Endothelial cell of umbilical vein (primary cell): ENCODE measurements at regions not wholly inside any gene's neighbourhood (a gene's known extent, or its start where the extent isn't known, plus 50 kb on each side); places are given as distances from the start of the nearest gene placed in this dataset.

Source experiments
- BruUV-seq: library from RNA; stranded (reverse); fragments of 400-500 nt; replicated peaks from 2 replicates; lab custom pipeline; 2021; lab: Mats Ljungman, UMichigan
- CTCF ChIA-PET: fragments of 300-600, 350-600 bp; sonication (Branson Sonifier 250); formaldehyde crosslinking; loops from one replicate; lab custom pipeline; 2021; ENCODE audit warnings: antibody characterized with exemption, inconsistent platforms; lab: Charles Lee
- POLR2A ChIA-PET: fragments of 300-600, 350-600 bp; sonication (Branson Sonifier 250); formaldehyde crosslinking; loops from one replicate; lab custom pipeline; 2021; ENCODE audit warnings: antibody characterized with exemption, inconsistent platforms; lab: Charles Lee
- DNase-seq: peaks from one replicate; pipeline ENCODE4 v3.0.0-alpha.2; 2011; ENCODE audit warnings: low read depth, low spot score
- FAIRE-seq: peaks from 2 replicates; lab custom pipeline; 2011; peaks lifted over from hg19 to GRCh38; lab: Jason Lieb, UNC
- H2AFZ ChIP-seq: 2 replicates; pipeline ENCODE4 v1.6.0; 2012; ENCODE audit warnings: low read depth, low read length, control low read depth, inconsistent platforms
- H3K27ac ChIP-seq: 2 replicates; pipeline ENCODE4 v1.5.1; 2011; ENCODE audit warnings: low read depth, mild to moderate bottlenecking, control low read depth, low read length, moderate library complexity; ENCODE audit not compliant: insufficient read depth
- H3K27me3 ChIP-seq, 2 experiments: 2 replicates each; pipeline versions ENCODE4 v1.6.0 to v1.6.1; 2011; ENCODE audit warnings: low read length in 2 of 2, mixed read lengths in 1 of 2; ENCODE audit not compliant: control insufficient read depth in 2 of 2, insufficient read depth in 2 of 2
- H3K36me3 ChIP-seq, 2 experiments: 2 replicates in 1 of 2; 3 replicates in 1 of 2; pipeline ENCODE4 v1.5.1; 2011; ENCODE audit warnings: low read length in 2 of 2, mild to moderate bottlenecking in 1 of 2, moderate library complexity in 1 of 2; ENCODE audit not compliant: control insufficient read depth in 2 of 2, insufficient read depth in 2 of 2; ENCODE audit errors: extremely low read depth in 1 of 2
- H3K4me1 ChIP-seq: 3 replicates; pipeline ENCODE4 v1.5.1; 2011; ENCODE audit warnings: mild to moderate bottlenecking, low read length; ENCODE audit not compliant: control insufficient read depth, insufficient read depth; ENCODE audit errors: extremely low read depth
- H3K4me2 ChIP-seq: 2 replicates; pipeline ENCODE4 v1.6.1; 2011; ENCODE audit warnings: low read length, control low read depth, mixed read lengths; ENCODE audit not compliant: insufficient read depth
- H3K4me3 ChIP-seq, 3 experiments: fragments of 200-600 bp in 1 of 3; sonication (generic), shearing (Covaris generic) in 1 of 3; replicated peaks in 1 of 3; 2 replicates each; pipeline ENCODE4 v1.5.1; 2011 to 2016; ENCODE audit warnings: control low read depth in 3 of 3, low read length in 3 of 3, mild to moderate bottlenecking in 2 of 3, inconsistent platforms in 1 of 3, low read depth in 1 of 3, moderate library complexity in 1 of 3; ENCODE audit not compliant: insufficient read depth in 1 of 3
- H3K79me2 ChIP-seq: 2 replicates; pipeline ENCODE4 v1.6.0; 2012; ENCODE audit warnings: low read length, inconsistent platforms; ENCODE audit not compliant: control insufficient read depth, insufficient read depth
- H3K9ac ChIP-seq: replicated peaks from 2 replicates; pipeline ENCODE3; 2011; ENCODE audit warnings: low read length, control low read depth; ENCODE audit not compliant: insufficient read depth; ENCODE audit errors: extremely low read depth
- H3K9me1 ChIP-seq: replicated peaks from 3 replicates; pipeline ENCODE4 v1.6.0; 2011; ENCODE audit warnings: mild to moderate bottlenecking, low read length; ENCODE audit not compliant: control insufficient read depth, insufficient read depth; ENCODE audit errors: extremely low read depth
- H3K9me3 ChIP-seq: replicated peaks from 2 replicates; pipeline ENCODE4 v1.5.1; 2012; ENCODE audit warnings: low read length, inconsistent platforms; ENCODE audit not compliant: control insufficient read depth, insufficient read depth
- H4K20me1 ChIP-seq: replicated peaks from 2 replicates; pipeline ENCODE3; 2011; ENCODE audit warnings: mild to moderate bottlenecking, low read length; ENCODE audit not compliant: control insufficient read depth, insufficient read depth; ENCODE audit errors: extremely low read depth
- EZH2 ChIP-seq: IDR thresholded peaks from 2 replicates; pipeline ENCODE4 v1.6.1; 2012; ENCODE audit warnings: borderline replicate concordance, low read depth, mild to moderate bottlenecking, moderate library complexity, low read length, inconsistent platforms; ENCODE audit not compliant: severe bottlenecking
- FOS ChIP-seq: IDR thresholded peaks from 2 replicates; pipeline ENCODE4 v1.6.1; 2011; ENCODE audit warnings: mild to moderate bottlenecking, low read length, moderate library complexity, borderline replicate concordance; ENCODE audit not compliant: insufficient read depth
- GATA2 ChIP-seq: IDR thresholded peaks from 2 replicates; pipeline ENCODE4 v1.7.0; 2011; ENCODE audit warnings: low read depth, mild to moderate bottlenecking, moderate library complexity, mixed read lengths, low read length; ENCODE audit not compliant: insufficient read length, insufficient read depth
- JUN ChIP-seq: IDR thresholded peaks from 2 replicates; pipeline ENCODE4 v1.6.1; 2011; ENCODE audit warnings: borderline replicate concordance, low read depth; ENCODE audit not compliant: insufficient read length, insufficient read depth
- MYC ChIP-seq: IDR thresholded peaks from one replicate; pipeline ENCODE4 v1.6.1; 2011; ENCODE audit warnings: mild to moderate bottlenecking, low read depth, low read length
- POLR2A ChIP-seq: IDR thresholded peaks from 2 replicates; pipeline ENCODE4 v1.6.1; 2012; ENCODE audit warnings: low read depth, mild to moderate bottlenecking, control low read depth, low read length
- POLR2AphosphoS5 ChIP-seq: IDR thresholded peaks from 2 replicates; pipeline ENCODE4 v1.6.1; 2012; ENCODE audit warnings: low read depth, mild to moderate bottlenecking, control low read depth, low read length, moderate library complexity; ENCODE audit not compliant: insufficient read depth
- dilution Hi-C: fragments of 300-500 bp; cut with MboI; formaldehyde crosslinking; loops from one replicate; pipeline ENCODE4 v1.15.0; 2019; ENCODE audit warnings: low sequenced_read_pairs; ENCODE audit not compliant: extremely low pct_ligation_motif_present
- intact Hi-C: fragments of 100-400 bp; cut with micrococcal nuclease; formaldehyde crosslinking; loops from one replicate; pipeline ENCODE4 v1.10.0; 2022
- TF ChIP-seq, protein P1 (sequence below): IDR thresholded peaks from 2 replicates; pipeline ENCODE4 v1.6.1; 2011; ENCODE audit not compliant: insufficient read depth, insufficient read length
- TF ChIP-seq, protein P2 (sequence below), 2 donors: IDR thresholded peaks; 1 replicate in 1 of 2; 2 replicates in 1 of 2; pipeline ENCODE4 v1.5.1; 2011; ENCODE audit warnings: low read length in 2 of 2, mild to moderate bottlenecking in 2 of 2, moderate library complexity in 2 of 2, control low read depth in 1 of 2, inconsistent platforms in 1 of 2, low read depth in 1 of 2; ENCODE audit not compliant: insufficient read depth in 1 of 2; ENCODE audit errors: extremely low read depth in 1 of 2

DNA sequence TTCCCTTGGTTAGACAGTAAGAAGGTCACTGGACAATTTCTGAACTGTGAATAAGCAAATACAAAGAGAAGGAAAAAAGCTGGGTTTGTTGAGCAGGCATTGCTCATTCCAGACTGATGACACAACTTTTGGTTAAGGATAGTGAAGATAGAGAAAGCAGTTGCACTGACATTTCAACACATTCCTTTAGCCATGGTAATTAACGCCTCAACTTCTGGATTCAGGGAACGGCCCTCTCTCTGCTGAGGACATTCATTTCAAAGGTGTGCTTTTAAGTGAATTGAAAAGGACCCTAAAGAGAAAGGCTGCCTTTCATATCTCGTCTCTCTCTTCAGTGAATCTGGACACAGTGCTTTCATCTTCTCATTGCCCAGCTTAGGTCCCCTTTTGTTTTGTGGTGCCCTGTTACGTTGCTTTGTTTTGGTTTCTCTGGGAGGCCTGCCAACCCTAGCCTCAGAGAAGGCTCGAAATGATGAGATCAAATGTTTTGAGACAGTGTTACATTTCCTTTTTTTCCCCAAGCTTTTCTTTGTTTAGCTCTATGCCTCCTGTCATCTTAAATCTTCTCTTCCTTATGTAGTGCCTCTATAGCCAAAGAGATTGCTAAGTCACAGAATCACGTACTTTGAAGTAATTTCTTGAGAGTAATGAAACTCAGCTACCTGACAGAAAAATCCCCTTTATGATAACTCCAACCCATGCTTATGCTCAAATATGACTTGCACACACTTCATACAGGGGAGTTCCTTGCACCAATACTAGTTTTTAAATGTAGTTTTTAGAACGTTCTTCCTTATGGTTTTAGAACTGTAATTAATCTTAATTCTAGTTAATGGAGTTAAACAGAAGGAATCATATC, 94.4 kb upstream of the IFNE start:
- H3K4me3 ChIP-seq = peak overlapping the region in 2 of 3 experiments; percentile 52 to 73
- no peaks in the 10 kb centered on the region for H3K9me3 ChIP-seq
- no peaks in the 10 kb centered on the region for H4K20me1 ChIP-seq
- ChIA-PET CTCF (interaction anchor here (0.6 to 1.8 kb wide), 17 partner anchors 8 to 243 kb away, joined by 3 to 12 read pairs (median 3); no protein-coding TSS in a partner anchor), POLR2A (interaction anchor here (1.1 to 1.2 kb wide), 2 partner anchors 17 to 34 kb away, joined by 3 read pairs; no protein-coding TSS in a partner anchor)
- no peaks in the 10 kb centered on the region for H3K9me1 ChIP-seq
- peak overlapping the region; percentile 98 for H2AFZ ChIP-seq
- H3K27me3 ChIP-seq = no peaks in the 10 kb centered on the region
- TSS peak; percentile 89 for BruUV-seq
- no peaks in the 10 kb centered on the region for H3K79me2 ChIP-seq
- H3K4me2 ChIP-seq = peak overlapping the region; percentile 97
- TF ChIP-seq FOS (peak; percentile 40), EZH2 (no peak), JUN (peak; percentile 58), GATA2 (no peak), POLR2A (no peak), MYC (no peak), POLR2AphosphoS5 (peak; percentile 40)
- TF ChIP-seq, protein P1, sequence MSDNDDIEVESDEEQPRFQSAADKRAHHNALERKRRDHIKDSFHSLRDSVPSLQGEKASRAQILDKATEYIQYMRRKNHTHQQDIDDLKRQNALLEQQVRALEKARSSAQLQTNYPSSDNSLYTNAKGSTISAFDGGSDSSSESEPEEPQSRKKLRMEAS = no peak
- TF ChIP-seq, protein P2, sequence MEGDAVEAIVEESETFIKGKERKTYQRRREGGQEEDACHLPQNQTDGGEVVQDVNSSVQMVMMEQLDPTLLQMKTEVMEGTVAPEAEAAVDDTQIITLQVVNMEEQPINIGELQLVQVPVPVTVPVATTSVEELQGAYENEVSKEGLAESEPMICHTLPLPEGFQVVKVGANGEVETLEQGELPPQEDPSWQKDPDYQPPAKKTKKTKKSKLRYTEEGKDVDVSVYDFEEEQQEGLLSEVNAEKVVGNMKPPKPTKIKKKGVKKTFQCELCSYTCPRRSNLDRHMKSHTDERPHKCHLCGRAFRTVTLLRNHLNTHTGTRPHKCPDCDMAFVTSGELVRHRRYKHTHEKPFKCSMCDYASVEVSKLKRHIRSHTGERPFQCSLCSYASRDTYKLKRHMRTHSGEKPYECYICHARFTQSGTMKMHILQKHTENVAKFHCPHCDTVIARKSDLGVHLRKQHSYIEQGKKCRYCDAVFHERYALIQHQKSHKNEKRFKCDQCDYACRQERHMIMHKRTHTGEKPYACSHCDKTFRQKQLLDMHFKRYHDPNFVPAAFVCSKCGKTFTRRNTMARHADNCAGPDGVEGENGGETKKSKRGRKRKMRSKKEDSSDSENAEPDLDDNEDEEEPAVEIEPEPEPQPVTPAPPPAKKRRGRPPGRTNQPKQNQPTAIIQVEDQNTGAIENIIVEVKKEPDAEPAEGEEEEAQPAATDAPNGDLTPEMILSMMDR (IDR thresholded peaks at IDR 0.05; ENCODE audit: extremely low read depth in 1 of 2, insufficient read depth in 1 of 2, low read depth in 1 of 2, low read length in 2 of 2) = no peak
- dilution Hi-C loops (no loop called here), intact Hi-C loops (loop anchor here (1.0 kb wide), 2 partner anchors 15 to 109 kb away; no protein-coding TSS in a partner anchor)
- H3K36me3 ChIP-seq = no peaks in the 10 kb centered on the region
- H3K27ac ChIP-seq = peak overlapping the region; percentile 96
- H3K4me1 ChIP-seq = peaks cover 22% of the 10 kb centered on the region
- peak; percentile 89 for DNase-seq
- FAIRE-seq = peak; percentile 73
- H3K9ac ChIP-seq = peak overlapping the region; percentile 95
